Activated T-helper 1 cell treated with anti-CD3 and anti-CD28 coated beads, Interleukin-12 subunit alpha, Interleukin-12 subunit beta, Interleukin-2, Interleukin-4 antibody, amounts not matched to agents 30 ng/mL and 10 ng/mL and 1 ng/mL, durations not matched to agents 14 hours and 24 hours and 36 hours (primary cell): ENCODE measurements at regions not wholly inside any gene's neighbourhood (a gene's known extent, or its start where the extent isn't known, plus 50 kb on each side); places are given as distances from the start of the nearest gene placed in this dataset.

Experiments used
- DNase-seq: peaks from one replicate; pipeline ENCODE4 v3.0.0; 2021; ENCODE audit warnings: low spot score
- H3K27ac Mint-ChIP-seq: one replicate; pipeline ENCODE4 v1.8.0; 2021; ENCODE audit warnings: mild to moderate bottlenecking, mixed read lengths
- H3K27me3 Mint-ChIP-seq: one replicate; pipeline ENCODE4 v1.8.0; 2022; ENCODE audit warnings: mild to moderate bottlenecking, moderate library complexity, mixed read lengths; ENCODE audit not compliant: insufficient read depth
- H3K36me3 Mint-ChIP-seq: one replicate; pipeline ENCODE4 v1.8.0; 2021; ENCODE audit warnings: low read depth, mixed read lengths
- H3K4me1 Mint-ChIP-seq: one replicate; pipeline ENCODE4 v1.8.0; 2021; ENCODE audit warnings: low read depth, mixed read lengths
- H3K4me3 Mint-ChIP-seq: one replicate; pipeline ENCODE4 v1.8.0; 2021; ENCODE audit warnings: mild to moderate bottlenecking, moderate library complexity, mixed read lengths
- H3K9me3 Mint-ChIP-seq: one replicate; pipeline ENCODE4 v1.8.0; 2021; ENCODE audit warnings: mixed read lengths
- intact Hi-C: fragments of 100-400 bp; cut with micrococcal nuclease; formaldehyde crosslinking; loops from one replicate; pipeline ENCODE4 v1.15.1; 2024

DNA sequence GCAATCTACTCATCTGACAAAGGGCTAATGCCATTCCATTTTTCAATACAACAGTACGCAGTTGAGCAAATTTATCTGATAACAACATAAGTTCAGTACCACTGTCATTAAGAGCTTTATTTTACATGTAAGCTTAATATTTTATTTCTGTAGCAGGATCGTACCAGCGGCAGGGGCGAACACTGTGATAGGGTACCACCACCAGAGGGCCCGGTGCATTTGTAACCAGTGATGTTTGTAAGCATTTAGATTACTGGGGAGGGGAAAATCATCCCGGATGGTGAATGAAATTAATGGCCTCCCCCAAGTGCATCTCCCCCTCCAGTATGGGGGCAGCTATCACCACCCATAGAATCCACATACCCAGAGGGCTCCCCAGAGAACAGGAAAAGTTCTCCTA, 179.0 kb downstream of the ADGRA3 start:
- no peak for DNase-seq
- Mint-ChIP-seq H3K4me1 (no peaks in the 10 kb centered on the region), H3K36me3 (no peaks in the 10 kb centered on the region), H3K4me3 (no peak overlapping the region), H3K27me3 (peaks cover 2% of the 10 kb centered on the region), H3K9me3 (peaks cover 5% of the 10 kb centered on the region), H3K27ac (no peak overlapping the region)
- intact Hi-C loops: no loop called here

DNA sequence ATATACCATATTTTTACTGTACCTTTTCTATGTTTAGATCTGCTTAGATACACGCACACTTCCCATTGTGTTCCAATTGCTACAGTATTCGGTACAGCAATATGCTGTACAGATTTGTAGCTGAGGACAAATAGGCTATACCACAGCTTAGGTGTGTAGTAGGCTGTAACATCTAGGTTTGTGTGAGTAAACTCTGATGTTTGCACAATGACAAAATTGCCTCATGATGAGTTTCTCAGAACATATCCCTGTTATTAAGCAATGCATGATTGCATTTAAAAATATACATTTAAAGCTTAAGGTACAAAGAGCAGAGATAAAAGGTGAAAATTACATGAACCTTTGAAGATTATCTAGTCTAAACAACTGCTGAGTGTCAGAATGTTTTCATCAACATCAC, 181.7 kb downstream of the ADGRA3 start:
- Mint-ChIP-seq H3K4me1 (no peaks in the 10 kb centered on the region), H3K27me3 (peaks cover 2% of the 10 kb centered on the region), H3K9me3 (no peaks in the 10 kb centered on the region), H3K36me3 (no peaks in the 10 kb centered on the region), H3K27ac (no peak overlapping the region), H3K4me3 (no peak overlapping the region)
- DNase-seq: no peak
- intact Hi-C loops: no loop called here

DNA sequence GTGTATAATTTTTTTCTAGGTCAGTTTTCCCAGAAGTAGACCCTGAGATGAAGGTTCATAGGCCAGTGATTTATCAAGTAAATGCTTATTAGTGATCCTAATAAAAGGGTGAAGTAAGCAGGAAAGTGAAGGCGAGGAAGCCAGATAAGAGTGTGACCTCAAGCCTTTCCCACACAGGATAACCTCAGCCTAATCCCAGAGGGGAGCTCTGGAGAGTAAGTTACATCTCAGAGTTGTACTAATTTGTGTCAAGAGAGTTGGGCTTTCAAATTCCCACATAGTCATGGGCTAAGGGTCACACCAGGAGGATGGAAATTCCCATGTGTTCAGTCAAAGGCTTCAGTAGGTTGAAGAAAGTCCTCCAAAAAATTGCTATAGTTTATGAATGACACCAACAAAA, 191.4 kb downstream of the ADGRA3 start:
- Mint-ChIP-seq H3K27ac (no peak overlapping the region), H3K4me1 (no peaks in the 10 kb centered on the region), H3K27me3 (no peaks in the 10 kb centered on the region), H3K4me3 (no peak overlapping the region), H3K36me3 (no peaks in the 10 kb centered on the region), H3K9me3 (no peaks in the 10 kb centered on the region)
- intact Hi-C loops: no loop called here
- DNase-seq: no peak

DNA sequence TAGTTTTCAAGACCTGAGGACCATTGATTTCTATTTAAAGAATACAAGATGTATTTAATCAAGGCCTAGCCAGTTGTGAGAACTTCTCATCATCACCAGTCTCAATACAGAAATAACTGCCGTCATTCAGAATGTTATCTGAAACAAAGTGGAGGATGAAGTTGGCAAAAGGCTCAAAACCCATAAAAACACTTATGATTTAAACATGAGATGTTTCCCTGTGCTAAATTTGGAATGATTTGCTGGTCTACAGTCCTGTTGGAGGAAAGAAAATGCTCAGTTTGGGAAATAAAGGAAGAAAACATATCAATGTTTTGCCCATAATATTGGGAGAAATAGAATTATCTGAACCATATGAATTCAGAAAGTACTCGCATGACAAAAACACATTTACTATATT, 192.2 kb downstream of the ADGRA3 start:
- Mint-ChIP-seq H3K4me3 (no peak overlapping the region), H3K4me1 (no peaks in the 10 kb centered on the region), H3K9me3 (no peaks in the 10 kb centered on the region), H3K27me3 (no peaks in the 10 kb centered on the region), H3K36me3 (no peaks in the 10 kb centered on the region), H3K27ac (no peak overlapping the region)
- intact Hi-C loops: no loop called here
- no peak for DNase-seq

DNA sequence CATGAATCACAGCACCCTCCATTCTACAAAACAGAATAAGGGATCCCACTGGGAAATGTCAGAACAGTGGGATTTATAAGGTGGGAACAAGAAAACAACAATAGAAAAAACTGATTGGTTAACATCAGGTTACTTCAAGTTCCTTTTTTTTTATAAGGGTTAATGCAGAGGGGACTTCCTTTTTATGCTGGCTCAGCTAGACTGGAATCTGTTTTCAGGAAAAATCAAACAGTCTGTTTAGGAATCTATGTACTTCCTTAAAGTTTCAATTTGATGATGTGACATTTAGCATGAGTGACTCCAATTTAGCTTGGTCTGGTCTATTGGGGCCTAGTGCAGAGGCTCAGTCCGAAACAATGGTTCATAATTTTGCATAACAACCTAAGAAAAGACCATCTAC, 192.9 kb downstream of the ADGRA3 start:
- Mint-ChIP-seq H3K4me3 (no peak overlapping the region), H3K27me3 (no peaks in the 10 kb centered on the region), H3K9me3 (no peaks in the 10 kb centered on the region), H3K4me1 (no peaks in the 10 kb centered on the region), H3K36me3 (no peaks in the 10 kb centered on the region), H3K27ac (no peak overlapping the region)
- intact Hi-C loops: no loop called here
- no peak for DNase-seq

DNA sequence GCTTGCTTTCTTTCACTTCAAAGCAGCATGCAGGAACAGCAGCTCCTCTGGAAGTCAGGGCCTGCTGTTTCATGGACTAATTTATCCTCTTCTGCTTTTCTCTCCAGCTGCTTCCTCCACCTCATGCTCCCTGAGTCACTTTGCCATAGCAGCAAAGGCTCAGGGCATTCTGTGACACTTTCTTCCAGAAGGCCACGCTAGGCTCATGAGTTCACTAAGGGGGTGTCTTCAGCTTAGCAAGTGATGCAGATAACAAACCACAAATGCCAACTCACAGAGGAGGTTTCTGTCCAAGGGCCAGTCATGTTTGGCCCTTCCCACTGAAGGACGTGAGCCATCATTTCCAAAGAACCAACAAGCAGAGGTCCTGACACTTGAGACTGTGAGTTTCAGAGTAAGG, 200.2 kb downstream of the ADGRA3 start:
- H3K4me1 Mint-ChIP-seq: no peaks in the 10 kb centered on the region
- intact Hi-C loops: no loop called here
- H3K27ac Mint-ChIP-seq: no peak overlapping the region
- H3K36me3 Mint-ChIP-seq: no peaks in the 10 kb centered on the region
- H3K27me3 Mint-ChIP-seq: peaks cover 5% of the 10 kb centered on the region
- no peak for DNase-seq
- no peaks in the 10 kb centered on the region for H3K9me3 Mint-ChIP-seq
- H3K4me3 Mint-ChIP-seq: no peak overlapping the region

DNA sequence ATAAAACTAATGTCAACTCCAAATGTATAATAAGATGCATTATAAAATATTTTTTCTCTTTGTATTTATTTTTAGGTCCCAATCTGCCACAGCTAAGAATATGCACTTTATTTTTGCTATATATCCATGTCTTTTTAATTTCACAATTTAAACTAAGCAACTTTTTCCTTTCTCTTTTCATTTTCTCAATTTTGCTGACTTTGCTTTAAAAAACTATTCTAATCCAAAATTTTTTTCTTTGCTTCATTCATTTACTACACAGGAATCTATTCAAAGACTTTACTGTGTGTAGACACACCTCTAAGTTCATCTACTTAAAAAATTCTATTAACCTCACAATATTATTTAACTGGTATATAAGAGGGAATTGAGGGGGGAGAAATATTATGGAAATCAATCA, 201.9 kb downstream of the ADGRA3 start:
- H3K4me1 Mint-ChIP-seq: no peaks in the 10 kb centered on the region
- H3K27ac Mint-ChIP-seq: no peak overlapping the region
- no peaks in the 10 kb centered on the region for H3K9me3 Mint-ChIP-seq
- no peak for DNase-seq
- H3K4me3 Mint-ChIP-seq: no peak overlapping the region
- no peaks in the 10 kb centered on the region for H3K36me3 Mint-ChIP-seq
- peaks cover 5% of the 10 kb centered on the region for H3K27me3 Mint-ChIP-seq
- intact Hi-C loops: no loop called here

DNA sequence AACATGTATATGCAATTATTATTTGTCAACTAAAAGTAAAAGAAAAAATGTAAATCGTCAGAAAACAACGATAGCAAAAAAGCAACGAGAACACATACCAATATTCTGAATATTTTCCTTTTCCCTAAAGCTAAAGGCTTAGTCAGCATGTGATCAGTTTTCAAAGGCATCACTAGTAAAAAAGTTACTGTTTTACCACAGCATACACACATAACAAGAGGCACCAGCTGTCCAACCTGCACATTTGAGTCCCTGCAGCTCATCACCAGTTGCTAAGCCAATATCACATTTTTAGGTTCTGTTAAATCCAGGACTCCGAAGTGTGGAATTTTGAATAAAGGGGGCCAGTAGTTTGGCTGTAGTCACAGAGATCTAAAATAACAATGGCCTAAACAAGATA, 203.8 kb downstream of the ADGRA3 start:
- H3K27me3 Mint-ChIP-seq: peaks cover 5% of the 10 kb centered on the region
- H3K4me1 Mint-ChIP-seq: no peaks in the 10 kb centered on the region
- no peak for DNase-seq
- intact Hi-C loops: no loop called here
- H3K4me3 Mint-ChIP-seq: no peak overlapping the region
- no peak overlapping the region for H3K27ac Mint-ChIP-seq
- H3K9me3 Mint-ChIP-seq: no peaks in the 10 kb centered on the region
- no peaks in the 10 kb centered on the region for H3K36me3 Mint-ChIP-seq

DNA sequence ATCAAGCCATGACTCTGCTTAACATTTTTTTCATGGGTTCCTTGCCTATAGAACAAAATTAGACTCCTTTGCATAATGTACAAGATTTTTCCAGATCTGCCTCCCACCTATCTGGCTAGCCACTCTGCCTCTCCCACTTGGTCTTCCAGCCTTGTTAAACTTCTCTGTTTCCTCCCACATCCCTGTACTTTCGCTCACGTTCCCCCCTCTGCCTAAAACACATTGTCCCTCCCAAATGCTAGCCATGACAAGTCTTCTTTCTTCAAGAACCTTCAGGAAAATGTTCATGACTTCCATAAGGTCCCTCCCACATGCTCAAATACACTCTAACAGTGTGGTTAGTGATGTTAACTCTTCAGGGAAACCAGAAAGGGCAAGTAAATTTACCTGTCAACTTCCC, 214.6 kb downstream of the ADGRA3 start:
- Mint-ChIP-seq H3K27me3 (no peaks in the 10 kb centered on the region), H3K9me3 (peaks cover 11% of the 10 kb centered on the region), H3K4me1 (no peaks in the 10 kb centered on the region), H3K27ac (no peak overlapping the region), H3K4me3 (no peak overlapping the region), H3K36me3 (no peaks in the 10 kb centered on the region)
- intact Hi-C loops: no loop called here
- DNase-seq: no peak

DNA sequence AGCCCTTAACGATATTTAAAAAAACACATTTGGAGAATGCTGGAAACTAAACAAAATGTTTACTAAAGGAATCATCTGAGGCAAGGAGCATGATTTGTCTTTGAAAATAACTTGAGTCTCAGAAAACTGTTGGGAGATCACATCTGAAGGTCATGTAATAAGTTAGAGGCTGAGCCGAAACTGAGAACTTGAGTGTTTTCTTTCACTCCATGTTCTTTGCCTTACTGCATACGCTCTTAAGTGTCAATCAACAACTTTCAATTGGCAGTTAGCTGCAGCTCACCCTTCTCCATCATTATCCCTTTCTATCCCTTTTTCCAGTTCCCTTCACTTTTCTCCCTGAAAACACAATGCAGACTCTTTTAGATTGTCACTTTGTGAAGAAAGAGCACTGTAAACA, 216.2 kb downstream of the ADGRA3 start:
- H3K36me3 Mint-ChIP-seq: no peaks in the 10 kb centered on the region
- no peak overlapping the region for H3K4me3 Mint-ChIP-seq
- DNase-seq: no peak
- no peaks in the 10 kb centered on the region for H3K4me1 Mint-ChIP-seq
- no peaks in the 10 kb centered on the region for H3K27me3 Mint-ChIP-seq
- no peak overlapping the region for H3K27ac Mint-ChIP-seq
- peaks cover 6% of the 10 kb centered on the region for H3K9me3 Mint-ChIP-seq
- intact Hi-C loops: no loop called here

DNA sequence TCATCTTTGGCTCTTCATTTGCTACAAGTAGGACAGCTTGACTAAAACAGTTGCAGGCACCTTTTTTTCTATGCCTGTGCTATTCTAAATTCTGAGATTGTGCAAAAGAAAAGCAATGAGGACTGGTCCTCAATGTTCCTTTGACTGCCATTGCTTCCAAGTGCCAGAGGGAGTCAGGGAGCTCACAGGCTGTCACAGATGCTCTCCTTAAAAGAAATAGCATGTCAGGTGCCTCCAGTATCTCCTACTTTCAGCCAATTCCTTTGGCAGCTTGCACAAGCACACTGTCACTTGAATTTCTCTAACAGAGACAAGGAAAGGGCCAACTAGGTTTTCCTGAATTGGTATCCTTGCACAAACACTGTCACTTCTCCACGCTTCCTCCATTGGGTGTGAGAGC, 228.2 kb downstream of the ADGRA3 start:
- Mint-ChIP-seq H3K27ac (no peak overlapping the region), H3K4me1 (no peaks in the 10 kb centered on the region), H3K36me3 (peaks cover 1% of the 10 kb centered on the region), H3K4me3 (no peak overlapping the region), H3K9me3 (peaks cover 10% of the 10 kb centered on the region), H3K27me3 (no peaks in the 10 kb centered on the region)
- intact Hi-C loops: no loop called here
- no peak for DNase-seq

DNA sequence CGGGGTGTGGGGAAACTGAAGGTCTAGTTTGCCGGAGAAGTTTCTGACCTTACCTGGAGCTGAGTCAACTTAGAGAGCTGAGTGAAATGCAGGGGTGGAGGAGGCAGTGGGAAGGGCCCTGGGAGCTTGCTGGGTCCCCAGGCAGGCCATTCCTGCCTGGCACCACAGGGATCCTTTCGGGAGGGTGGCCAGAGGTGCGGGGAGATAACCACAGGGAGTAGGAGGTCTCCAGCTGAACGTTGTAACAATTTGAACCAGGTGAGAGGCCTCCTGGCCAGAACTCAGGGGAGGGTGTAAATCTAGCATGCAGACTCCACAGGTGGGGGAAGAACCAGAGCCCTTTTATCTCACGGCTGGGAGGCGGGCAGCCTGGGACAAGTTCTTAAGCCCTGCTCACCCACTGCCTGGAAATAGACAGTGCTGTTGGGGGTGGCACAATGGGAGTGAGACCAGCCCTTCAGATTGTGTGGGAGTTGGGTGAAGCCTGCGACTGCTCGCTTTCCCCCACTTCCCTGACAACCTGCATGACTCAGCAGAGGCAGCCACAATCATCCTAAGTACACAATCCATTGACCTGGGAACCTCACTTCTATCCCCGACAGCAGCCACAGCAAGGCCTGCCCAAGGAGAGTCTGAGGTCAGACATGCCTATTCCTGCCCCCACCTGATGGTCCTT, 247.4 kb downstream of the ADGRA3 start:
- H3K9me3 Mint-ChIP-seq: peaks cover 14% of the 10 kb centered on the region
- DNase-seq: no peak
- no peaks in the 10 kb centered on the region for H3K36me3 Mint-ChIP-seq
- H3K4me3 Mint-ChIP-seq: no peak overlapping the region
- no peaks in the 10 kb centered on the region for H3K4me1 Mint-ChIP-seq
- intact Hi-C loops: no loop called here
- no peaks in the 10 kb centered on the region for H3K27me3 Mint-ChIP-seq
- H3K27ac Mint-ChIP-seq: no peak overlapping the region

DNA sequence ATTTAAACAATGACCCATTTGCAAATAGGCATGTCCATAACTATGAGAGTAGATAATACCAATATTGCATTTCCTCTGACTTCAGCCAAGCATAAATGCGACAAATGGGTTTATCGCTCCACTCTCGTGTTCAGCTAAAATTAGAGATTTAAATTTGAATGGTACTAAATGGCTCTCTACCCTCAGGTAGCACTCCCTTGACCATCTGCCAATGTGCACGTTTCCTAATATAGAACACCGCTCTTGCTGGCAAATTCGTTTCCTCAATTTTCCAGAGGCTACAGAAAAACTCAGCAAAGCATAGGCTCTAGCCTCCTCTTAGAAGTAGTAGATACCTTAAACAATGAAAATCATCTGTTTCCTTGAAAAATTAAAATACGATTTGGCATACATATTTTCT, 251.6 kb downstream of the ADGRA3 start:
- H3K4me3 Mint-ChIP-seq: no peak overlapping the region
- peaks cover 24% of the 10 kb centered on the region for H3K9me3 Mint-ChIP-seq
- H3K4me1 Mint-ChIP-seq: no peaks in the 10 kb centered on the region
- no peaks in the 10 kb centered on the region for H3K36me3 Mint-ChIP-seq
- H3K27ac Mint-ChIP-seq: no peak overlapping the region
- H3K27me3 Mint-ChIP-seq: no peaks in the 10 kb centered on the region
- intact Hi-C loops: no loop called here
- no peak for DNase-seq

DNA sequence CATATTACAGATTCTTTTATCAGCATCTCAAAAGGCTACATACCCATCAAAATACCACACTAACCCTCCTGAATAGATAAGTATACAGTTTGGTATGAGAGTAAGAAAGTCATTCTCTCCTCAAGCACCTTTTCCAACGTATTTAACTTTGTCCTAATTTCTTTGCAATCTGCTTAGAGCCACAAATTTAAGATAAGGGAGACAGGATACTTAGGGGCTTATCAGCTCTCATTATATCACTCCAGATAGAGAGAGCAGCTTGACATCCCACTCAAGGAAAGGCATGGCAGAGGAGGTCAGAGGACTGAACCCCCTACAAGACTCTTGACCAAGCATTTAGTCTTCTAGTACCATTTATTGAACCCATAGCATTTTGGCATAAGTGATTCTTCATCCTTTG, 262.4 kb downstream of the ADGRA3 start:
- H3K27me3 Mint-ChIP-seq: peaks cover 4% of the 10 kb centered on the region
- H3K4me1 Mint-ChIP-seq: no peaks in the 10 kb centered on the region
- H3K4me3 Mint-ChIP-seq: no peak overlapping the region
- intact Hi-C loops: no loop called here
- no peak overlapping the region for H3K27ac Mint-ChIP-seq
- no peaks in the 10 kb centered on the region for H3K36me3 Mint-ChIP-seq
- DNase-seq: no peak
- no peaks in the 10 kb centered on the region for H3K9me3 Mint-ChIP-seq
